Psoas muscle (tissue), 7 donors: ENCODE measurements at regions not wholly inside any gene's neighbourhood (a gene's known extent, or its start where the extent isn't known, plus 50 kb on each side); places are given as distances from the start of the nearest gene placed in this dataset.

Source experiments
- ATAC-seq, 4 donors: fragments of 200-7000 bp; cut with Tn5 transposase; one replicate each; pipeline ENCODE4 v1.9.1; 2020; ENCODE audit warnings: moderate library complexity in 3 of 4, mild to moderate bottlenecking in 2 of 4
- DNase-seq, 2 donors: peaks; one replicate each; pipeline ENCODE4 v3.0.0-alpha.2; 2020
- H3K27ac ChIP-seq: fragments of 200-600 bp; one replicate; pipeline ENCODE4 v1.8.0; 2022
- H3K27me3 ChIP-seq, 3 donors: fragments of 200-600 bp in 1 of 3; one replicate each; pipeline versions ENCODE4 v1.6.1 to v1.8.0; 2013 to 2022; ENCODE audit warnings: low read length in 2 of 3, mild to moderate bottlenecking in 2 of 3, moderate library complexity in 1 of 3; ENCODE audit not compliant: insufficient read depth in 3 of 3
- H3K36me3 ChIP-seq, 2 donors: fragments of 200-600 bp in 1 of 2; one replicate each; pipeline versions ENCODE4 v1.6.1 to v1.8.0; 2013 to 2022; ENCODE audit warnings: low read depth in 1 of 2, mild to moderate bottlenecking in 1 of 2, moderate library complexity in 1 of 2; ENCODE audit not compliant: insufficient read depth in 1 of 2
- H3K4me1 ChIP-seq: fragments of 200-600 bp; one replicate; pipeline ENCODE4 v1.8.0; 2022
- H3K4me3 ChIP-seq: fragments of 200-600 bp; one replicate; pipeline ENCODE4 v1.8.0; 2022; ENCODE audit warnings: mild to moderate bottlenecking
- H3K9me3 ChIP-seq: fragments of 200-600 bp; one replicate; pipeline ENCODE4 v1.8.0; 2022
- WGBS, 3 donors: extraction: QIAGEN DNeasy Blood & Tissue Kit; methylation state at CpG; one replicate each; pipeline versions ENCODE4 v1.1.6 to v1.1.7; 2013; 5-methylcytosine and 5-hydroxymethylcytosine counted together
- intact Hi-C, 2 donors: fragments of 100-400 bp; cut with DNase I; formaldehyde crosslinking; loops; one replicate each; pipeline versions ENCODE4 v1.11.0 to v1.14.2; 2022
- TF ChIP-seq, protein P1 (sequence below): fragments of 200-600 bp; IDR thresholded peaks from one replicate; pipeline ENCODE4 v1.8.0; 2022; ENCODE audit warnings: antibody characterized with exemption
- donor health status: healthy with polysubstance abuse.
- donor health status: DM: no; HTN: no; CAD: no; lungs with moderate emphysema.
- donor health status: Bipolar disorder and iron deficiency.
- donor health status: healthy.
- donor health status: DM: yes; HTN: yes; CAD: no.
- donor health status: DM: no; HTN: no; CAD: no.
- donor health status: DM: yes; HTN: yes; CAD: no.

DNA sequence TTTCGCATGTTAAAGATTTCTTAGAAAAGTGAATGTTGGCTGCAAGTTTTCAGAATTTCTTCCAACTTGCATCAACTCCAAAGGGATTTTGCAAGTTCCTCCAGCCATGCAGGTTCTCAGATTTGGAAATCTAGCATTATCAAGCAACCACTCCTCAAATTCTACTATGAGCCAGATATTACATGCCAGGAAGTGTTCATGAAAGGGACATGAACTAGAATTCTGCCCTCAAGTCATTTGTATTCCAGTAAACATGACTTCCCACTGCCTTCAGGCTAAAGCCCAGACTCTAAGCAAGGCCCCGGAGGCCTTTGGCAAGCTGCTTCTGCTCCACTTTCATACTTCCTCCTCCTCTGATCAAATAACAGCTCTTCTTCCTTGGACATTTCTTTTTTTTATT is 111.3 kb upstream of the PAPPA start:
- Histone ChIP-seq H3K4me3 (no peak overlapping the region), H3K36me3 (no peaks in the 10 kb centered on the region), H3K27ac (no peak overlapping the region), H3K4me1 (no peaks in the 10 kb centered on the region), H3K27me3 (no peaks in the 10 kb centered on the region), H3K9me3 (no peaks in the 10 kb centered on the region)
- ATAC-seq: no peak
- 74 to 81% (median 77%) methylated on average over 2 of the region's 2 CpGs for WGBS, 3 donors
- TF ChIP-seq, protein P1, sequence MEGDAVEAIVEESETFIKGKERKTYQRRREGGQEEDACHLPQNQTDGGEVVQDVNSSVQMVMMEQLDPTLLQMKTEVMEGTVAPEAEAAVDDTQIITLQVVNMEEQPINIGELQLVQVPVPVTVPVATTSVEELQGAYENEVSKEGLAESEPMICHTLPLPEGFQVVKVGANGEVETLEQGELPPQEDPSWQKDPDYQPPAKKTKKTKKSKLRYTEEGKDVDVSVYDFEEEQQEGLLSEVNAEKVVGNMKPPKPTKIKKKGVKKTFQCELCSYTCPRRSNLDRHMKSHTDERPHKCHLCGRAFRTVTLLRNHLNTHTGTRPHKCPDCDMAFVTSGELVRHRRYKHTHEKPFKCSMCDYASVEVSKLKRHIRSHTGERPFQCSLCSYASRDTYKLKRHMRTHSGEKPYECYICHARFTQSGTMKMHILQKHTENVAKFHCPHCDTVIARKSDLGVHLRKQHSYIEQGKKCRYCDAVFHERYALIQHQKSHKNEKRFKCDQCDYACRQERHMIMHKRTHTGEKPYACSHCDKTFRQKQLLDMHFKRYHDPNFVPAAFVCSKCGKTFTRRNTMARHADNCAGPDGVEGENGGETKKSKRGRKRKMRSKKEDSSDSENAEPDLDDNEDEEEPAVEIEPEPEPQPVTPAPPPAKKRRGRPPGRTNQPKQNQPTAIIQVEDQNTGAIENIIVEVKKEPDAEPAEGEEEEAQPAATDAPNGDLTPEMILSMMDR: no peak
- DNase-seq: no peak
- intact Hi-C loops: no loop called here

DNA sequence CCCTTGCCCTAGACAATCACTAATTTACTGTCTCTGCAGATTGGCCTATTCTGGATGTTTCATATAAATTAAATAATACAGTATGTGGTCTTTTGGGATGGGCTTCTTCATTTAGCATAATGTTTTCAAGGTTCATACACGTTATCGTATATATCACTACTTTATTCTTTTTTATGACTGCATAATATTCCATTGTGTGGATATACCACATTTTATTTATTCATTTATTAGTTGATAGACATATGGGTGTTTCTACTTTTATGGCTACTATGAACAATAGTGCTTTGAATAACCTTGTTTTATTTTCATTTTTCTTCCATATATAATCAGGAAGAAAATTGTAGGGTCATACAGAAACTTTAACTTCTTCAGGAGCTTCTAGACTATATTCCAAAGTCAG is 108.5 kb upstream of the PAPPA start:
- TF ChIP-seq, protein P1: no peak
- H3K27ac ChIP-seq: no peak overlapping the region
- no peaks in the 10 kb centered on the region for H3K9me3 ChIP-seq
- H3K4me1 ChIP-seq: no peaks in the 10 kb centered on the region
- 94 to 97% (median 97%) methylated on average over 2 of the region's 2 CpGs for WGBS, 3 donors
- no peaks in the 10 kb centered on the region for H3K27me3 ChIP-seq
- H3K4me3 ChIP-seq: no peak overlapping the region
- H3K36me3 ChIP-seq: no peaks in the 10 kb centered on the region
- intact Hi-C loops: no loop called here
- DNase-seq (no peak), ATAC-seq (no peak)

DNA sequence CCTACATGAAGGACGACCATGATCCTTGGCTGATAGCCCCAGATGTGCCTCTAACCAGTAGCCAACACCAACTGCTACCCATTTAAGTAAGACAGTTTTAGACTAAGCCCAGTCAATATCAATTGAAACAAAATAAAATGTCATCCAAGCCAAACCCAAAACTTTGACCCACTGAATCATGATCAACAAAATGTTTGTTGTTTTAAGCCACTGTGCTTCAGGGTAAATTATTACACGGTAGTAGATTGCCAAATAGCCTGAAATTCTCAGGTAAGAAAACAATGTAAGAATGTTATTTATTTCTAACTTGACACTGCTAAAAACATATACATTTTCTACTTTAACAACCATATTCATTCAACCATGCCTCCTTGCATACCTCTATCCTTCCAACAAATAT is 105.5 kb upstream of the PAPPA start:
- TF ChIP-seq, protein P1: no peak
- Histone ChIP-seq H3K9me3 (no peaks in the 10 kb centered on the region), H3K27me3 (no peaks in the 10 kb centered on the region), H3K4me3 (no peak overlapping the region), H3K27ac (no peak overlapping the region), H3K4me1 (no peaks in the 10 kb centered on the region), H3K36me3 (no peaks in the 10 kb centered on the region)
- no peak for DNase-seq
- intact Hi-C loops: no loop called here
- 67 to 77% (median 70%) methylated on average over 2 of the region's 2 CpGs for WGBS, 3 donors
- ATAC-seq: no peak

DNA sequence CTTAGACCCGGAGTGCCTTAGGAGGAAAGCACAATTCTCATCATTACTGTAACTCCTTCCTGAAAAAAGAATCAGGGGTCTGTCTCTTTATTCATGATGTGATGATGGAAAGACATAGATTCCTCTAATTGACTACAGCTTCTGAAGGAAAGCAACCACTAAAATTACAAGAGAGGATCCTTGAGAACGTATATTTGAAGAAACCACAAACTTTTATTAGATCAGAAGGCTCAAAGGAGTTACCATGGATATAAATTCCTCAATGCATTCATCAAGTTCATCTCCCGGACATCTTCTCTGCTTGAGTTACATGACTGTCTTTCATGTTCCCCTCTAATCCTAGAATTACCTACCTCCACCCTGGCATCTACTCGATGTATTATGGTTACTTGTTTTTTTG is 104.1 kb upstream of the PAPPA start:
- no peak overlapping the region for H3K4me3 ChIP-seq
- no peak overlapping the region for H3K27ac ChIP-seq
- H3K4me1 ChIP-seq: no peaks in the 10 kb centered on the region
- ATAC-seq (no peak), DNase-seq (no peak)
- 74 to 80% (median 80%) methylated on average over 4 of the region's 4 CpGs for WGBS, 3 donors
- no peaks in the 10 kb centered on the region for H3K9me3 ChIP-seq
- TF ChIP-seq, protein P1: no peak
- intact Hi-C loops: no loop called here
- H3K27me3 ChIP-seq: no peaks in the 10 kb centered on the region
- no peaks in the 10 kb centered on the region for H3K36me3 ChIP-seq

DNA sequence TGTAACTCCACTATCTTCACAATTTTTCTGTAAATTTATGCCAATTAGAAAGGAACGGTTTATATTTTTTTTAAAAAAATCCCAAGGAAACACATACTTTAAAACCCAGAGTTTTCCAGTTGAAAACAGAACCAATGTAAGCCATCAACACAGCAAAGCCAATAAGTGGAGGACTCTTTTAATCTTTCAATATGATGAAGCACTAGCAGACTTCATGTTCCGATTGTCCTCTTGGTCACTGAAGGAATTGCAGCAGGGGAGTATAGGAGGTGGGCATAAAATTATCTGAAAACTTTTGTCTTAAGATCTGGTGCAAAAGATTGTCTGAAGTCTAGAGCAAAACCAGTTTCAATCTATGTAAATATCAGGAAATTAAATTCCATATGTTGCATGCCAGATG is 102.1 kb upstream of the PAPPA start:
- Histone ChIP-seq H3K4me3 (no peak overlapping the region), H3K4me1 (no peaks in the 10 kb centered on the region), H3K9me3 (no peaks in the 10 kb centered on the region), H3K27me3 (no peaks in the 10 kb centered on the region), H3K36me3 (no peaks in the 10 kb centered on the region), H3K27ac (no peak overlapping the region)
- intact Hi-C loops: no loop called here
- 76 to 81% (median 78%) methylated on average over 2 of the region's 2 CpGs for WGBS, 3 donors
- ATAC-seq (no peak), DNase-seq (no peak)
- TF ChIP-seq, protein P1: no peak
